ENCODE measurements at regions not wholly inside any gene's neighbourhood (a gene's known extent, or its start where the extent isn't known, plus 50 kb on each side); places are given as distances from the start of the nearest gene placed in this dataset.

- DNase-seq (ENCODE audit: low read depth): peak; percentile 14
- no peak overlapping the region for H3K4me3 ChIP-seq (ENCODE audit: low read length)
- TF ChIP-seq CTCF (conservative IDR thresholded peaks at IDR 0.05; ENCODE audit: low read length): peak; percentile 42
These were observed 224.3 kb upstream of the TSHZ2 start for GRCh38 chr20:52747845-52748284.

- no peak for TF ChIP-seq CTCF (conservative IDR thresholded peaks at IDR 0.05; ENCODE audit: low read length)
- DNase-seq (ENCODE audit: low read depth): no peak
- H3K4me3 ChIP-seq (ENCODE audit: low read length): no peak overlapping the region
These were observed 225.4 kb upstream of the TSHZ2 start for GRCh38 chr20:52746770-52747169.

GRCh38 chr20:52746190-52746589, 226.0 kb upstream of the TSHZ2 start:
- no peak for TF ChIP-seq CTCF (conservative IDR thresholded peaks at IDR 0.05; ENCODE audit: low read length)
- no peak for DNase-seq (ENCODE audit: low read depth)
- no peak overlapping the region for H3K4me3 ChIP-seq (ENCODE audit: low read length)

- no peak overlapping the region for H3K4me3 ChIP-seq (ENCODE audit: low read length)
- no peak for DNase-seq (ENCODE audit: low read depth)
- TF ChIP-seq CTCF (conservative IDR thresholded peaks at IDR 0.05; ENCODE audit: low read length): no peak
These were observed 227.7 kb upstream of the TSHZ2 start for GRCh38 chr20:52744441-52744840.

GRCh38 chr20:52738081-52738480, 234.1 kb upstream of the TSHZ2 start:
- no peak for DNase-seq (ENCODE audit: low read depth)
- TF ChIP-seq CTCF (conservative IDR thresholded peaks at IDR 0.05; ENCODE audit: low read length): no peak
- H3K4me3 ChIP-seq (ENCODE audit: low read length): no peak overlapping the region

- no peak for TF ChIP-seq CTCF (conservative IDR thresholded peaks at IDR 0.05; ENCODE audit: low read length)
- H3K4me3 ChIP-seq (ENCODE audit: low read length): no peak overlapping the region
- no peak for DNase-seq (ENCODE audit: low read depth)
These were observed 235.7 kb upstream of the TSHZ2 start for GRCh38 chr20:52736507-52736906.

GRCh38 chr20:52731093-52731492, 241.1 kb upstream of the TSHZ2 start:
- no peak for DNase-seq (ENCODE audit: low read depth)
- no peak overlapping the region for H3K4me3 ChIP-seq (ENCODE audit: low read length)
- TF ChIP-seq CTCF (conservative IDR thresholded peaks at IDR 0.05; ENCODE audit: low read length): no peak

Data from AG10803 (cell line).